ENCODE measurements at regions not wholly inside any gene's neighbourhood (a gene's known extent, or its start where the extent isn't known, plus 50 kb on each side); places are given as distances from the start of the nearest gene placed in this dataset.

GRCh38 chr3:18250991-18251390 lies 174.1 kb downstream of the SATB1 start:
- Histone ChIP-seq H3K4me1 (ENCODE audit: control insufficient read depth, insufficient read depth, low read length, unreplicated experiment) (no peaks in the 10 kb centered on the region), H3K79me2 (ENCODE audit: control insufficient read depth, insufficient read depth, low read length, unreplicated experiment) (no peaks in the 10 kb centered on the region), H3K27me3 (ENCODE audit: insufficient read depth, low read length) (no peaks in the 10 kb centered on the region), H3K36me3 (ENCODE audit: insufficient read depth, low read length) (no peaks in the 10 kb centered on the region), H3K4me3 (ENCODE audit: low read depth, low read length) (no peak overlapping the region), H2AFZ (ENCODE audit: low read length, unreplicated experiment) (no peak overlapping the region), H3K27ac (ENCODE audit: low read depth, low read length) (no peak overlapping the region)

GRCh38 chr3:18249126-18249525 lies 176.0 kb downstream of the SATB1 start:
- H2AFZ ChIP-seq (ENCODE audit: low read length, unreplicated experiment) = no peak overlapping the region
- H3K79me2 ChIP-seq (ENCODE audit: control insufficient read depth, insufficient read depth, low read length, unreplicated experiment) = no peaks in the 10 kb centered on the region
- H3K27me3 ChIP-seq (ENCODE audit: insufficient read depth, low read length) = no peaks in the 10 kb centered on the region
- H3K4me1 ChIP-seq (ENCODE audit: control insufficient read depth, insufficient read depth, low read length, unreplicated experiment) = no peaks in the 10 kb centered on the region
- no peaks in the 10 kb centered on the region for H3K36me3 ChIP-seq (ENCODE audit: insufficient read depth, low read length)
- H3K27ac ChIP-seq (ENCODE audit: low read depth, low read length) = no peak overlapping the region
- H3K4me3 ChIP-seq (ENCODE audit: low read depth, low read length) = no peak overlapping the region

GRCh38 chr3:18247776-18248310 lies 177.3 kb downstream of the SATB1 start:
- Histone ChIP-seq H2AFZ (ENCODE audit: low read length, unreplicated experiment) (no peak overlapping the region), H3K4me1 (ENCODE audit: control insufficient read depth, insufficient read depth, low read length, unreplicated experiment) (no peaks in the 10 kb centered on the region), H3K27me3 (ENCODE audit: insufficient read depth, low read length) (no peaks in the 10 kb centered on the region), H3K4me3 (ENCODE audit: low read depth, low read length) (no peak overlapping the region), H3K36me3 (ENCODE audit: insufficient read depth, low read length) (no peaks in the 10 kb centered on the region), H3K79me2 (ENCODE audit: control insufficient read depth, insufficient read depth, low read length, unreplicated experiment) (no peaks in the 10 kb centered on the region), H3K27ac (ENCODE audit: low read depth, low read length) (no peak overlapping the region)

GRCh38 chr3:18247139-18247695 lies 177.9 kb downstream of the SATB1 start:
- H3K27ac ChIP-seq (ENCODE audit: low read depth, low read length) = no peak overlapping the region
- H3K4me1 ChIP-seq (ENCODE audit: control insufficient read depth, insufficient read depth, low read length, unreplicated experiment) = no peaks in the 10 kb centered on the region
- H2AFZ ChIP-seq (ENCODE audit: low read length, unreplicated experiment) = no peak overlapping the region
- no peaks in the 10 kb centered on the region for H3K27me3 ChIP-seq (ENCODE audit: insufficient read depth, low read length)
- H3K79me2 ChIP-seq (ENCODE audit: control insufficient read depth, insufficient read depth, low read length, unreplicated experiment) = no peaks in the 10 kb centered on the region
- no peaks in the 10 kb centered on the region for H3K36me3 ChIP-seq (ENCODE audit: insufficient read depth, low read length)
- H3K4me3 ChIP-seq (ENCODE audit: low read depth, low read length) = no peak overlapping the region

- no peak overlapping the region for H3K27ac ChIP-seq (ENCODE audit: low read depth, low read length)
- H3K36me3 ChIP-seq (ENCODE audit: insufficient read depth, low read length) = no peaks in the 10 kb centered on the region
- no peak overlapping the region for H3K4me3 ChIP-seq (ENCODE audit: low read depth, low read length)
- no peaks in the 10 kb centered on the region for H3K79me2 ChIP-seq (ENCODE audit: control insufficient read depth, insufficient read depth, low read length, unreplicated experiment)
- no peaks in the 10 kb centered on the region for H3K4me1 ChIP-seq (ENCODE audit: control insufficient read depth, insufficient read depth, low read length, unreplicated experiment)
- no peak overlapping the region for H2AFZ ChIP-seq (ENCODE audit: low read length, unreplicated experiment)
- H3K27me3 ChIP-seq (ENCODE audit: insufficient read depth, low read length) = no peaks in the 10 kb centered on the region
These were observed 178.6 kb downstream of the SATB1 start for GRCh38 chr3:18246336-18247060.

GRCh38 chr3:18245721-18246120 lies 179.4 kb downstream of the SATB1 start:
- Histone ChIP-seq H3K4me3 (ENCODE audit: low read depth, low read length) (no peak overlapping the region), H3K27ac (ENCODE audit: low read depth, low read length) (no peak overlapping the region), H3K36me3 (ENCODE audit: insufficient read depth, low read length) (no peaks in the 10 kb centered on the region), H2AFZ (ENCODE audit: low read length, unreplicated experiment) (no peak overlapping the region), H3K4me1 (ENCODE audit: control insufficient read depth, insufficient read depth, low read length, unreplicated experiment) (no peaks in the 10 kb centered on the region), H3K27me3 (ENCODE audit: insufficient read depth, low read length) (no peaks in the 10 kb centered on the region), H3K79me2 (ENCODE audit: control insufficient read depth, insufficient read depth, low read length, unreplicated experiment) (no peaks in the 10 kb centered on the region)

GRCh38 chr3:18241837-18242236 lies 183.3 kb downstream of the SATB1 start:
- Histone ChIP-seq H3K27ac (ENCODE audit: low read depth, low read length) (no peak overlapping the region), H3K36me3 (ENCODE audit: insufficient read depth, low read length) (no peaks in the 10 kb centered on the region), H2AFZ (ENCODE audit: low read length, unreplicated experiment) (no peak overlapping the region), H3K4me1 (ENCODE audit: control insufficient read depth, insufficient read depth, low read length, unreplicated experiment) (peaks cover 28% of the 10 kb centered on the region), H3K79me2 (ENCODE audit: control insufficient read depth, insufficient read depth, low read length, unreplicated experiment) (no peaks in the 10 kb centered on the region), H3K27me3 (ENCODE audit: insufficient read depth, low read length) (no peaks in the 10 kb centered on the region), H3K4me3 (ENCODE audit: low read depth, low read length) (no peak overlapping the region)

- Histone ChIP-seq H3K4me1 (ENCODE audit: control insufficient read depth, insufficient read depth, low read length, unreplicated experiment) (peaks cover 30% of the 10 kb centered on the region), H2AFZ (ENCODE audit: low read length, unreplicated experiment) (no peak overlapping the region), H3K79me2 (ENCODE audit: control insufficient read depth, insufficient read depth, low read length, unreplicated experiment) (no peaks in the 10 kb centered on the region), H3K4me3 (ENCODE audit: low read depth, low read length) (no peak overlapping the region), H3K27ac (ENCODE audit: low read depth, low read length) (no peak overlapping the region), H3K36me3 (ENCODE audit: insufficient read depth, low read length) (no peaks in the 10 kb centered on the region), H3K27me3 (ENCODE audit: insufficient read depth, low read length) (no peaks in the 10 kb centered on the region)
These were observed 185.5 kb downstream of the SATB1 start for GRCh38 chr3:18239674-18240073.

GRCh38 chr3:18238746-18239331 lies 186.3 kb downstream of the SATB1 start:
- peaks cover 30% of the 10 kb centered on the region for H3K4me1 ChIP-seq (ENCODE audit: control insufficient read depth, insufficient read depth, low read length, unreplicated experiment)

GRCh38 chr3:18238332-18238731 lies 186.8 kb downstream of the SATB1 start:
- Histone ChIP-seq H3K79me2 (ENCODE audit: control insufficient read depth, insufficient read depth, low read length, unreplicated experiment) (no peaks in the 10 kb centered on the region), H3K27ac (ENCODE audit: low read depth, low read length) (peak overlapping the region; percentile 13), H3K4me3 (ENCODE audit: low read depth, low read length) (no peak overlapping the region), H3K36me3 (ENCODE audit: insufficient read depth, low read length) (no peaks in the 10 kb centered on the region), H3K4me1 (ENCODE audit: control insufficient read depth, insufficient read depth, low read length, unreplicated experiment) (peaks cover 30% of the 10 kb centered on the region), H2AFZ (ENCODE audit: low read length, unreplicated experiment) (no peak overlapping the region), H3K27me3 (ENCODE audit: insufficient read depth, low read length) (no peaks in the 10 kb centered on the region)

More at GRCh38 chr3:18238746-18239331, 186.3 kb downstream of the SATB1 start:
- Histone ChIP-seq H3K27ac (ENCODE audit: low read depth, low read length) (peak overlapping the region; percentile 13), H2AFZ (ENCODE audit: low read length, unreplicated experiment) (no peak overlapping the region), H3K27me3 (ENCODE audit: insufficient read depth, low read length) (no peaks in the 10 kb centered on the region), H3K36me3 (ENCODE audit: insufficient read depth, low read length) (no peaks in the 10 kb centered on the region), H3K4me3 (ENCODE audit: low read depth, low read length) (no peak overlapping the region), H3K79me2 (ENCODE audit: control insufficient read depth, insufficient read depth, low read length, unreplicated experiment) (no peaks in the 10 kb centered on the region)

All from ACC112 (cell line).